GM18907 (cell line): ENCODE measurements at regions not wholly inside any gene's neighbourhood (a gene's known extent, or its start where the extent isn't known, plus 50 kb on each side); places are given as distances from the start of the nearest gene placed in this dataset.
"Not testable (repeated sequence)": the region's sequence is repeated elsewhere in the genome, so short reads cannot be mapped to it uniquely, and the experiment has no call there.

Experiments
- ATAC-seq: cut with Tn5 transposase; IDR thresholded peaks from one replicate; pipeline ENCODE4 v1.9.1; 2021; ENCODE audit warnings: mild to moderate bottlenecking, moderate library complexity; ENCODE audit not compliant: unreplicated experiment

DNA sequence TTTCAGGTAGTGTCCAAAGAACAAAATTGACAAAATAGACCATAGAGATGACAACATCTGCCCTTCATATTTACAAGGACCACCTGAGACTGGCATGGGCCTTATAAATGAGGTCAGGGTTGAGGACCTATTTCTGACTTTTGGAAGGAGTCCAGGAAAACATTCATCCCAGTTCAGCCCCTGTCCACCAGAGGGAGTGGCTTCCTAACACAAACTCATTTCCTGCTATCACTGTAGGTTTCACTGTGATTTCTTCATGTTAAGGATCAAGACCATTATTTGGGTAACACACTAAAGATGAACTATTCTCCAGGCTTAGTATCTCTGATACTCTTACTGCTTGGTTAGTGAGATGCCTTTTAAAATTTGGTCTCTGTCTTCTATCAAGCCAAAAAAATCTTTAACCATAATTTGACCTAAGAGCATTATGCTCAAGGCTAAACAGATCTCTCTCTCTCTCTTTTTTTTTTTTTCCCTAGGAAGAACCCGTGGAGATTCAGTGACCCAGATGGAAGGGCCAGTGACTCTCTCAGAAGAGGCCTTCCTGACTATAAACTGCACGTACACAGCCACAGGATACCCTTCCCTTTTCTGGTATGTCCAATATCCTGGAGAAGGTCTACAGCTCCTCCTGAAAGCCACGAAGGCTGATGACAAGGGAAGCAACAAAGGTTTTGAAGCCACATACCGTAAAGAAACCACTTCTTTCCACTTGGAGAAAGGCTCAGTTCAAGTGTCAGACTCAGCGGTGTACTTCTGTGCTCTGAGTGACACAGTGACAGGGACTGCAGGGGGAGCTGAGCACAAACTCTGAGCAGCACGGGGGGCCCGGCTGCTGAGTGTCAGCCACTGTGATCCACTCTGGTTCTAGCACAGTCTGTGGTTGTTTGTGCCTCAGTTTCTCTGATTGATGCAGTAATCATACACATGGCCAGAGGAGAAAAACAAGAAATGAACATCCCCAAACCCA, 267.6 kb upstream of the OR4E1 start:
- ATAC-seq, result no peak

DNA sequence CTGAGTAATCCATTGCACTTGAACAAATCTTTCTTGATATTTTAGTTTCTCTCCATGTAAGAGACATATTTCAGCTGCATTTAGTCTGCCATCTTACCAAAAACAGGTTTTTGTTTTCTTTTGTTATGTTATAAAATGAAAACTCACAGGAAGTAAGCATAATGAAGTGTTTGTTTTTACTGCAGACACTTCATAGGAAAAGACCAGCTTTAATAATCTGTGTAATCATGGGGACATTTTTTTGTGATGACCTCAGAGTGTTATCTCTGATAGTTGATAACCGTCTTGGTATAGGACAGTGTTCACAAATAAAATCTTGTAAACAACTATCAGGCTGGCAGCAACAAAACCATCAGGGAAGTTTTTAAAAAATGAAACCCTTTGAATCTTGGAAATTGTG, 266.2 kb upstream of the OR4E1 start:
- no peak for ATAC-seq

DNA sequence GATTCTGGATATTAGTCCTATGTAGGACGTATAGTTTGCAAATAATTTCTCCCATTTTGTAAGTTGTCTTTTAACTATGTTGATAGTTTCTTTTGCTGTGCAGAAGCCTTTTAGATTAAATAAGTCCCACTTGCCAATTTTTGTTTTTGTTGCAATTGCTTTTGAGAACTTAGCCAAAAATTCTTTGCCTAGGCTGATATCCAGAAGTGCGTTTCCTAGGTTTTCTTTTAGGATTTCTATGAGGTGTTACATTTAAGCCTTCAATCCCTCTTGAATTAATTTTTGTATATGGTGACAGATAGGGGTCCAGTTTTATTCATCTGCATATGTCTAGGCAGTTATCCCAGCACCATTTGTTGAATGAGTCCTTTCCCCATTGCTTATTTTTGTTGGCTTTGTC, 264.4 kb upstream of the OR4E1 start:
- ATAC-seq, result no peak

GRCh38 chr14:21933681-21934080, 260.1 kb upstream of the OR4E1 start:
- no peak for ATAC-seq

DNA sequence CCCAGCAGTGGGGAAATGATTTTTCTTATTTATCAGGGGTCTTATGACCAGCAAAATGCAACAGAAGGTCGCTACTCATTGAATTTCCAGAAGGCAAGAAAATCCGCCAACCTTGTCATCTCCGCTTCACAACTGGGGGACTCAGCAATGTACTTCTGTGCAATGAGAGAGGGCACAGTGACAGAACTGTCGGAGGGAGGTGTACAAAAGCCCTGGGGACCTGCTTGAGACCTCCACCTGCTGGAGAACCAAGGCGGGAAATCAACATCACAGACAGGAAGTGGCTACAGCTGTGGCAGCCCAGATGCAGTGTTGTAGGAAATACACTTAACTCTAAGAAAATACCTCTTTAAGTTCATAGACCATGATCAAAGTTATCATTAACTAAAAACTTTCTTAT, 250.9 kb upstream of the OR4E1 start:
- ATAC-seq, result peak; percentile 95

GRCh38 chr14:21923820-21924219, 250.2 kb upstream of the OR4E1 start:
- peak; percentile 90 for ATAC-seq

DNA sequence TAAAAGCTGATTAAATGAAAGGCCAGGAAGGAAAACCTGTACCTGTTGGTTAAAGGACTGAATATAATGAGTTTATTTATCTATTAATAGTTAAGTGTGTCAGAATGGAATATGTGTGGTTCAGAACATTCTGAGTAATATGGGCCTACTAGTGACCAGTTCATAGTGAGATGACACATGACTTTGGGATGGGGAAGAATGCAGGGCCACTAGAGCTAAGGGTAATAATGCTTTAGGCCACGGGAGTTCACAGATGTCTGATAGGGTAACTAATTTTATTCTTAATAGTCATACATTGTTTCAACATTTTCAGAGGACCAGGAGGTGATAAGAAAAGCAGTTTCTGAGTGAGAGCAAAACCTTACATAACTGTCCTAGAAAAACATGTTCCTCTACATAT, 247.8 kb upstream of the OR4E1 start:
- ATAC-seq, result no peak

DNA sequence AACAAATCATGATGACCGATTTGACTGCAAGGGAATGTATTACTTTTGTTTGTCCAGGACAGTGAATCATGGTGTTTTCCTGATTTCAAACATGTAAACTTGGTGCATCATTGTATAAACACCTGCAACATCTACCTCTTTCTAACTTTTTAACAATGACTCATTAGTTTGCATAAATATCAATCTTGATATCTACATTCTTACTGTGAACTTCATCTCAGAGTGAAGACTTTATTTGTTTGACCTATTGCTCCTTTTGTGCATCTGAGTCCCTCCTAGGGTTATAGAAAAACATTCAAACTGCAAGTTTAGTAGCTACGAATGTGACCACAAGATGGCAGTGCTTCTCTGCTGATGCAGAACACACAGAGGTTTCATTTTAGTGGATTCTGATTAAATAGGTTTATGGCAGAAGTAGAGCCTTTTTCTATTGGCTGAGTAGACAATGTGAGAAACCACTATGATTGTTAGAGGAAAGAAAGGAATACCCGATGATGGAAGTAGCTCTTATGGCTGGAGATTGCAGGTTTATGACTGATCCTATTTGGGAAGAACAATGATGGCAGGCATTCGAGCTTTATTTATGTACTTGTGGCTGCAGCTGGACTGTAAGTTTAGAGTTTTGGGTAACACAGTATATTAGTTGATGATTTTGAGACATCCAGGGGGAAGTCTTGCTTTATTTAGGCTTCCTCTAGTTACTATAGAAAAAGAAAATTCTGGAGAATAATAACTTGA, 244.2 kb upstream of the OR4E1 start:
- peak; percentile 73 for ATAC-seq

GRCh38 chr14:21915826-21916225, 242.2 kb upstream of the OR4E1 start:
- no peak for ATAC-seq

GRCh38 chr14:21913759-21914158, 240.1 kb upstream of the OR4E1 start:
- peak; percentile 61 for ATAC-seq

- no peak for ATAC-seq
These were observed 238.7 kb upstream of the OR4E1 start for GRCh38 chr14:21912367-21912766.

DNA sequence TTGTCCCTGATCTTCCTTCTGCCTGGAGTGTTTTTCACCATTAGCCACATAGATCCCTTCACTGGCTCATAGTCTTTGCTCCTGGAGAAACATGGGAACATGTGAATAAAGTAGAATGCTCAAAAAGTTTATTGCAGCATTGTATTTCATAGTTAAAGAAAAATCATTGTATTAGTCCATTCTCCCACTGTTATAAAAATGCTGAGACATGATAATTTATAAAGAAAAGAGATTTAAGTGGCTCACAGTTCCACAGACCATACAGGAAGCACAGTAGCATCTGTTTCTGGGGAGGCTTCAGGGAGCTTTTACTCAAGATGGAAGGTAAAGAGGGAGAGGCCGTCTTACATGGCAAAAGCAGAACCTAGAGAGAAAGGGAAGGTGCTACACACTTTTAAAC, 238.3 kb upstream of the OR4E1 start:
- no peak for ATAC-seq

DNA sequence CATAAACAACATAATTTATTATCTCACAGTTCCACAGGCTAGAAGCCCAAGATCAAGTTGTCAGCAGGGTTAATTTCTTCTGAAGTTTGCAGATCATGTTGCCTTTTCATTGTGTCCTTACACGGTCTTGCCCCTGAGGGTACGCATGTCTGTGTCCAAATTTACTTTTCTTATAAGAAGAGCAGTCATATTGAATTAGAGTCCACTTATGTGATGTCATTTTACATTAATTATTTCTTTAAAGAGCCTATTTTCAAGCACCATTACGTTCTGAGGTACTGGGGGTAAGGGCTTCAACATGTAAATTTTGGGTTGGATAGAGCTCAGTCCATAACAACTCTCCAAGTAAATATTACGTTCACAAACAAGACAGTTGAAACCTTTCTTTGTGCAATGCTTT, 236.6 kb upstream of the OR4E1 start:
- ATAC-seq, result no peak

- peak; percentile 79 for ATAC-seq
These were observed 229.1 kb upstream of the OR4E1 start for GRCh38 chr14:21902561-21903181.

- not testable (repeated sequence) for ATAC-seq
These were observed 221.2 kb upstream of the OR4E1 start for GRCh38 chr14:21894898-21895194.

- no peak for ATAC-seq
These were observed 220.6 kb upstream of the OR4E1 start for GRCh38 chr14:21894003-21894897.

GRCh38 chr14:21891921-21892320, 218.3 kb upstream of the OR4E1 start:
- no peak for ATAC-seq

DNA sequence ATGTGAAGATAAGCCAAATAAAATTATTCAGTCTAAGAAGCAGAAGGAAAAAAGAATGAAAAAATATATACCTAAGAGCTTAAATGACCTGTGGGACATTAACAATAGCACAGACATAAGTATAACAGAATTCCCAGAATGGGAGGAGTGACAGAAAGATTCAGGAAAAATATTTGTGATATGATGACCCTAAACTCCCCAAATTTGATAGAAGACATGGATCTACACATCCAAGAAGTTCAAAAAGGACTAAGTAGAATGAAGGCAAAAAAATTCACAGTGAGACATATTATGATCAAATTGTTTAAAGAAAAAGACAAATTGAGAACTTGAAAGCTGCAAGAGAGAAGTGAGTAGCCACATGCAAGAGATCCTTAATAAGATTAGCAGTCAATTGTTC, 211.4 kb upstream of the OR4E1 start:
- no peak for ATAC-seq

DNA sequence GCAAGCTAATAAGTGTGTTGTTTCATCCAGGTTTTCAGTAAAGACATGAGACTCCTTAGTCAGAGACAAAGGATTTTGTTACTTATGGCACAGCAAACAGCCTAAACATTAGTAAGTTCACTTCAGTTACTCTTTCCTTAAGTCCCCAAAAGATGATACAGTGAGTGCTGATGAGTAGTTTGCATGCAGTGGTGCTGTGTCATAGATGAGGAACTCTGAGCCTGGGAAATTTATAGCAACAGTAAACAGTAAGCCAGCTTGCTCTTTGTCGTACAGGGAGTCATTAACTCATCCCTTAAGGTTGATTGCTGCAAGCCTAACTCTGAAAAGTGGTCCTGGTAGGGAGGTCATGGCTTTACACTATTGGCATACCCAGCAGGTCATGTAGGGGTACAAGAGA, 208.6 kb upstream of the OR4E1 start:
- ATAC-seq, result no peak

DNA sequence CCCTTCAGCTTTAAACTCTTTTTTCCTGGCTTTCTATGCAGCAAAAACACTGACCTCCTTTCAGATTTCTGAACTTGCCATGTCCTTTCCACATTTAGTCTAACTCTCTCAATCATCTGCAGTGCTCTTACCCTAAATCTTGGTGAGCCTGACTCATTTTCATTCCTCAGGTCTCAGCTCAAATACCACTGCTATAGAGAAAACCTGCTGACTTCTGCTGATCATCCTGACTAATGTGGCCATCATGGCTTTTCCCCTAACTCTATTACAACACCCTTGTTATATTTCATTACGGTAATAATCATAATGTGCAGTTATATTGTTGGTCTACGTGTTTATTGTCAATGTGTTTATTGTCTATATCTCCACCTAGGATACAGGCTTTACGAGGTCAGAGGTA, 207.3 kb upstream of the OR4E1 start:
- no peak for ATAC-seq

GRCh38 chr14:21875791-21876190, 202.2 kb upstream of the OR4E1 start:
- no peak for ATAC-seq
